Tibial nerve (tissue), 4 donors: ENCODE measurements at regions not wholly inside any gene's neighbourhood (a gene's known extent, or its start where the extent isn't known, plus 50 kb on each side); places are given as distances from the start of the nearest gene placed in this dataset.

ENCODE experiments used
- DNase-seq, 2 donors: peaks; one replicate each; pipeline ENCODE4 v3.0.0-alpha.2; 2019; ENCODE audit warnings: low spot score in 2 of 2
- H3K27ac ChIP-seq, 4 donors: fragments of 200-600 bp; sonication (generic) in 3 of 4; one replicate each; pipeline ENCODE4 v1.5.1; 2017 to 2019; ENCODE audit warnings: mild to moderate bottlenecking in 1 of 4
- H3K27me3 ChIP-seq, 2 donors: fragments of 200-600 bp; sonication (generic) in 1 of 2; one replicate each; pipeline versions ENCODE4 v1.5.1 to v1.6.0; 2017 to 2019
- H3K36me3 ChIP-seq, 3 donors: fragments of 200-600 bp; sonication (generic); one replicate each; pipeline ENCODE4 v1.5.1; 2018 to 2019
- H3K4me1 ChIP-seq, 4 donors: fragments of 200-600 bp; sonication (generic) in 3 of 4; one replicate each; pipeline ENCODE4 v1.5.1; 2017 to 2019
- H3K4me3 ChIP-seq, 4 donors: fragments of 200-600 bp; sonication (generic) in 3 of 4; one replicate each; pipeline ENCODE4 v1.5.1; 2017 to 2019; ENCODE audit warnings: mild to moderate bottlenecking in 1 of 4, moderate library complexity in 1 of 4
- H3K9me3 ChIP-seq, 4 donors: fragments of 200-600 bp; sonication (generic) in 3 of 4; one replicate each; pipeline ENCODE4 v1.5.1; 2017 to 2019
- EP300 ChIP-seq, 2 donors: sonication (generic); formaldehyde crosslinking; IDR thresholded peaks; one replicate each; pipeline ENCODE4 v1.6.1; 2017; ENCODE audit warnings: antibody characterized with exemption in 2 of 2, mild to moderate bottlenecking in 1 of 2
- POLR2A ChIP-seq, 2 donors: fragments of 450-650 bp; IDR thresholded peaks; one replicate each; pipeline ENCODE4 v1.6.1; 2017; ENCODE audit warnings: antibody characterized with exemption in 2 of 2, mild to moderate bottlenecking in 2 of 2, moderate library complexity in 2 of 2
- WGBS, 2 donors: methylation state at CpG; one replicate each; pipeline ENCODE4 v1.1.5; 2018; 5-methylcytosine and 5-hydroxymethylcytosine counted together
- TF ChIP-seq, protein P1 (sequence below), 5 experiments: fragments of 200-600 bp in 3 of 5; fragments of 450-650 bp in 2 of 5; sonication (generic) in 3 of 5; IDR thresholded peaks; one replicate each; pipeline ENCODE4 v1.5.1; 2016 to 2019; ENCODE audit warnings: antibody characterized with exemption in 5 of 5, mild to moderate bottlenecking in 3 of 5, moderate library complexity in 2 of 5

DNA sequence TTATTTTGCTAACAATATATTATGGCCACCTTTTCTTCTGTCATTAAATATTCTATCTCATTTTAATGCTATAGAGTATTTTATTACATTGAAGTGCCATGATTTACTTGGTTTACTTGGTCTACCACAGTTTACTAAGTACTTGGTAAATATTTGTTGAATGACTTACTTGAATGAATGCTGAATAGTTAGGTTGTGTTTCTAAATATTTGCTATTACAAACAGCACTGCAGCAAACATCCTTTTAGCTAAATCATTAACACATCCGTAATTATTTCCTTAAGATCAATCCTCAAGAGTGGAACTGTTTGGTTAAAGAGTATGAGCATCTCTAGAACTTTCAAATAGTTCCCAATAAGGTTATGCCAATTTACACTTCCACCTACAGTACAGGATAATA, 318.7 kb downstream of the MYCN start:
- WGBS, 2 donors: 87% methylated on average over 1 of the region's 1 CpG

DNA sequence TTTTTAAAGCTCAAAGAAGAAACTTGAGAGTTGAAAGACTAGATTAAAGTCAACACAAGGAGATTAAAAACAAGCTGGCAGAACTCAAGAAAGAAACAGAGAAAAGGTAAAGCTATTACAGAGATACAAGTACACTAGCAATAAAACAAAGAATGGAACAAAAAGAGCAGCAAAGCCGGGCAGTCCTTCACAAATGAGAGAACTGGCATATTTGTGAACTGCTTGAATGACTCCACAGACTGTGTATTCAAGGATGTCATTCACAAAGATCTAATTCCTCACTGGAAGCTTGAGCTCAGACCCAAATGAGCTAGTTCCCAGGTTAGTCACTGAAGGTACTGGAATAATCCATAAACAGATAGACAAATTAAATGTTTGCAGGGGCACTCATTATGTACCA, 318.0 kb downstream of the MYCN start:
- Histone ChIP-seq H3K4me3 (no peak overlapping the region), H3K4me1 (no peaks in the 10 kb centered on the region), H3K36me3 (no peaks in the 10 kb centered on the region), H3K27me3 (no peaks in the 10 kb centered on the region), H3K9me3 (no peaks in the 10 kb centered on the region), H3K27ac (no peak overlapping the region)
- WGBS, 2 donors: 9 to 46% methylated on average over 1 of the region's 1 CpG
- TF ChIP-seq, protein P1, sequence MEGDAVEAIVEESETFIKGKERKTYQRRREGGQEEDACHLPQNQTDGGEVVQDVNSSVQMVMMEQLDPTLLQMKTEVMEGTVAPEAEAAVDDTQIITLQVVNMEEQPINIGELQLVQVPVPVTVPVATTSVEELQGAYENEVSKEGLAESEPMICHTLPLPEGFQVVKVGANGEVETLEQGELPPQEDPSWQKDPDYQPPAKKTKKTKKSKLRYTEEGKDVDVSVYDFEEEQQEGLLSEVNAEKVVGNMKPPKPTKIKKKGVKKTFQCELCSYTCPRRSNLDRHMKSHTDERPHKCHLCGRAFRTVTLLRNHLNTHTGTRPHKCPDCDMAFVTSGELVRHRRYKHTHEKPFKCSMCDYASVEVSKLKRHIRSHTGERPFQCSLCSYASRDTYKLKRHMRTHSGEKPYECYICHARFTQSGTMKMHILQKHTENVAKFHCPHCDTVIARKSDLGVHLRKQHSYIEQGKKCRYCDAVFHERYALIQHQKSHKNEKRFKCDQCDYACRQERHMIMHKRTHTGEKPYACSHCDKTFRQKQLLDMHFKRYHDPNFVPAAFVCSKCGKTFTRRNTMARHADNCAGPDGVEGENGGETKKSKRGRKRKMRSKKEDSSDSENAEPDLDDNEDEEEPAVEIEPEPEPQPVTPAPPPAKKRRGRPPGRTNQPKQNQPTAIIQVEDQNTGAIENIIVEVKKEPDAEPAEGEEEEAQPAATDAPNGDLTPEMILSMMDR (IDR thresholded peaks at IDR 0.05): no peak
- TF ChIP-seq EP300 (IDR thresholded peaks at IDR 0.05): no peak
- TF ChIP-seq POLR2A (IDR thresholded peaks at IDR 0.05): no peak
- no peak for DNase-seq

More for the DNA sequence above, 318.7 kb downstream of the MYCN start:
- no peak overlapping the region for H3K4me3 ChIP-seq
- no peaks in the 10 kb centered on the region for H3K27me3 ChIP-seq
- no peak for TF ChIP-seq POLR2A (IDR thresholded peaks at IDR 0.05)
- TF ChIP-seq, protein P1 (IDR thresholded peaks at IDR 0.05): no peak
- no peak for TF ChIP-seq EP300 (IDR thresholded peaks at IDR 0.05)
- H3K27ac ChIP-seq: no peak overlapping the region
- no peaks in the 10 kb centered on the region for H3K4me1 ChIP-seq
- no peak for DNase-seq
- no peaks in the 10 kb centered on the region for H3K9me3 ChIP-seq
- H3K36me3 ChIP-seq: no peaks in the 10 kb centered on the region

DNA sequence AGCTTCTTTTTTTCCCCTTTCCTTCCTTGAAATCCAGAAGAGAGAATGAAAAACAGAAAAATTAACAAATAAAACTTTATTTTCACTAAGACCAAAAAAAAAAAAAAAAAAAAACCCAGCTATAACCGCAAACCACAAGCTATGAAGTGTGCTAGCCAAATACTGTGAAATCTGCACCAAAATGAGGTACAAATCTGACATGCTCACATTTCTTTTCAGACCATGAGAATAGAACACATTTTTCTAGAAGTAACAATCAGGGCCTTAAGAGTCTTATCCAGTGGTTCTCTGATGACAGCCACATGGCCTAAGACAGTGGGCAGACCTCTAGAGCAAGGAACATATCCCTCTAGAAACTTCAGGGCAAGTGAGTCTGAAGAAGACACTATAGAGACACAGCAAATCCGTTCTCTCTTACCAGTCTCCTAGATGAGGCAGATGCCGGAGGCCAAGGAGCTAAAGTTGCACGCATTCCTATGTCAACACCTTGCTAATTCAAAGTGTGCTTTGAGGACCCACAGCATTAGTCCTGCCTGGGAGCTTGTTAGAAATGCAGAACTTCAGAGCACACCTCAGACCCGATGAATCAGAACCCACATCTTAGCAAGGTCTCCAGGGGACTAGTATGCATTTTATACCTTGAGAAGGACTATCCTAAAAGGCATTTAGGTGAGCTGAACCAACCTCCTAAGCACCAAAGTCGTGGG, 317.1 kb downstream of the MYCN start:
- WGBS, 2 donors: 71 to 81% methylated on average over 6 of the region's 6 CpGs
- no peak overlapping the region for H3K4me3 ChIP-seq

DNA sequence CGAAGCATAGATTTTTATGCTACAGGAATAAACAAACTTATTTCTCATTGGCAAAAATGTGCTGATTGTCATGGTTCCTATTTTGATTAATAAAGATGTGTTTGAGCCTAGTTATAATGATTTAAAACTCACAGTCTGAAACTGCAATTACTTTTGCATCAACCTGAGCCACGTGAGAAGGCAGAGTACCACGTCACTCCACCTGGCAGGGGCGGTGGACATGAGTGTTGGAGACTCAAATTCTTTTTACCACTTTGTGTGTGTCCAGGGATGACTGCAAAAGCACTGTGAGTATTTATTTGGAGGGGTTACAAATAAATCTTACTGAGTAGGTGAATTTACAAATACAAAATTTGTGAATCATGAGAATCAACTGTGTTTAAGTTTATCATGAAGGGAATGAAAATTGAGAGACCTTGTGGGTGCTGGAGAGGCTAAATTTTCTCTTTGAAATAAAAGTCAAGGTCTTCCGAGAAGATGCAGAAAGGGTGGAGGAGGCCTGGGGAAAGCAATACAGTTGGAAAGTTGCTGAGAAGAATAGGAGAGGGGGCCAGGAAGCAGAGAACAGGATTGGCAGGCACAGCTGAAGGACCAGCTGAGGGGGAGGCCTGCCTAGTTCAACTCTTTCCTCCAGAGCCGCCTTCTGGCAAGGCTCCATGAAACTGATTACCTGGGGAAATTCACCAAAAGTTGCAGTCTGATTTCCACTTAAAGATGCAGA, 316.4 kb downstream of the MYCN start:
- TF ChIP-seq, protein P1 (IDR thresholded peaks at IDR 0.05): no peak
- TF ChIP-seq POLR2A (IDR thresholded peaks at IDR 0.05) (no peak), EP300 (IDR thresholded peaks at IDR 0.05) (no peak)
- Histone ChIP-seq H3K4me1 (no peaks in the 10 kb centered on the region), H3K9me3 (no peaks in the 10 kb centered on the region), H3K36me3 (no peaks in the 10 kb centered on the region), H3K27me3 (no peaks in the 10 kb centered on the region), H3K4me3 (no peak overlapping the region), H3K27ac (no peak overlapping the region)
- WGBS, 2 donors: 81 to 86% methylated on average over 6 of the region's 6 CpGs
- no peak for DNase-seq

More for the DNA sequence above, 317.1 kb downstream of the MYCN start:
- Histone ChIP-seq H3K27me3 (no peaks in the 10 kb centered on the region), H3K9me3 (no peaks in the 10 kb centered on the region), H3K4me1 (no peaks in the 10 kb centered on the region), H3K36me3 (no peaks in the 10 kb centered on the region), H3K27ac (no peak overlapping the region)
- DNase-seq: no peak
- TF ChIP-seq POLR2A (IDR thresholded peaks at IDR 0.05): no peak
- TF ChIP-seq EP300 (IDR thresholded peaks at IDR 0.05): no peak
- TF ChIP-seq, protein P1 (IDR thresholded peaks at IDR 0.05): no peak

DNA sequence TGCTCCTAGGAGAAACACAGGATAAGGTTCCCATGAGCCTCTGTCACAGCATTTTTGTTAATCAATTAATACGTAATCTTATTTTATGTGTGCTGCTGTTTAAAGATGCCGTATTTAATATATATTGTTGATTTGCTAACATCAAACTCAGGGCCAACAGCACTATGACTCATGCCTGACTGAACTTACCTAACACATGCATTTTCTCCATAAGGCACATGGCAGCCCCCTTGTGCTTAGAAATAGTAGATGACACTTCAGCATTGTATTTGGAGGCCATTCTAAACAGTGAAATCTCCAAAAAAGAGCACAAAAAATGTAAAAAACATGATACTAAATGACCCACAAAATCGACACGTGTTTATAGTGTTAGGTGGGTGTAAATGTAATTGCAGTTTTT, 314.8 kb downstream of the MYCN start:
- no peak overlapping the region for H3K27ac ChIP-seq
- DNase-seq: no peak
- H3K36me3 ChIP-seq: no peaks in the 10 kb centered on the region
- 95 to 97% methylated on average over 4 of the region's 4 CpGs for WGBS, 2 donors
- no peak overlapping the region for H3K4me3 ChIP-seq
- no peaks in the 10 kb centered on the region for H3K9me3 ChIP-seq
- H3K27me3 ChIP-seq: no peaks in the 10 kb centered on the region
- H3K4me1 ChIP-seq: no peaks in the 10 kb centered on the region
- no peak for TF ChIP-seq POLR2A (IDR thresholded peaks at IDR 0.05)
- TF ChIP-seq, protein P1 (IDR thresholded peaks at IDR 0.05): no peak
- no peak for TF ChIP-seq EP300 (IDR thresholded peaks at IDR 0.05)
